ENCODE measurements at regions not wholly inside any gene's neighbourhood (a gene's known extent, or its start where the extent isn't known, plus 50 kb on each side); places are given as distances from the start of the nearest gene placed in this dataset.

- no peak for DNase-seq
These were observed 54.8 kb upstream of the ID3 start for GRCh38 chr1:23614032-23614660.

DNA sequence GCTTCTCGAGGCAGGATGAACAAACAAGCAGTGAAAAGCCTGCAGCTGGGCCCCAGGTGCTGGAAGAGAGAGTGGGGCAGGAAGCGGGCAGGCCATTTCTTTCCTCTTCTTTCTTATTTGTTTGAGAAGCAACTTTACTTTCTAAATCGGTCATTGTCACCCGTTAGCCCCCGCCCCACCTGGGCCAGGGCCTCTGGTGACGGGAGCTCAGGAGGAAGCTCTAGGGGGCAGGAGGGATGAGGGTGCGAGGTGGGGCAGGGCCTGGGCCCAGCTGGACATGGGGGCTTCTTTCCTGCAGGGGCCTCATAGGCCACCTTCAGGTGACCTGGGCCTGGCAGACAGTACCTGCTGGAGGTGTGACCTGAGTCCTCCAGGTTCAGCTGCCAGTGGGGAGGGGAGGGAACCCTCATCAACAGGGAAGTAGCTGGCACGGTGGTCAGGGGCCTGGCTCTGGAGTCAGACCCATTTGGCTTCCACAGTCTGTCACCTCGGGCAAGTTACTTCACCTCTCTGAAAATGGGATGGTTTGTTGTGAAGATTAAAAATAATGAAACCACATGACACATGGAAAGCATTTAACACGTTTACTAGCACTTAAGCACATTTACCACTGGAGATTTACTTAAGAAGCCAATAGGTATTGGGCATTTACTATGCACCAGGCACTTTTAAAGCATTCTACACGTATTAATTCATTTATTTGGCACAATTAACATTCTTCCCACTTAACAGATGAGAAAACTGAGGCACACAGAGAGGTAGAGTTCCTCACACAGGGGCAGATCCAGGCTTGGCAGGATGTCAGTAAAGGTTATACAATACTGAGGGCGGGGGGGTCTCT is 54.1 kb upstream of the ID3 start:
- no peak for DNase-seq

GRCh38 chr1:23611601-23612327 is 52.5 kb upstream of the ID3 start:
- DNase-seq, result no peak

- DNase-seq, result no peak
These were observed 51.4 kb upstream of the ID3 start for GRCh38 chr1:23610677-23611076.

- no peak for DNase-seq
These were observed 50.7 kb upstream of the ID3 start for GRCh38 chr1:23609971-23610370.
